GM12891 (cell line): ENCODE measurements at regions not wholly inside any gene's neighbourhood (a gene's known extent, or its start where the extent isn't known, plus 50 kb on each side); places are given as distances from the start of the nearest gene placed in this dataset.

Experiments
- DNase-seq: peaks from one replicate; pipeline ENCODE4 v3.0.0; 2011; ENCODE audit warnings: low spot score; ENCODE audit not compliant: insufficient read length
- FAIRE-seq: peaks from 2 replicates; lab custom pipeline; 2011; peaks lifted over from hg19 to GRCh38; lab: Jason Lieb, UNC
- PAX5 ChIP-seq: IDR thresholded peaks from 2 replicates; pipeline ENCODE4 v1.6.1; 2011; ENCODE audit warnings: low read length, moderate library complexity, mild to moderate bottlenecking; ENCODE audit not compliant: insufficient read depth, severe bottlenecking
- POLR2A ChIP-seq: IDR thresholded peaks from 2 replicates; pipeline ENCODE4 v1.6.1; 2011; ENCODE audit warnings: low read depth, low read length, control low read depth
- POLR2AphosphoS5 ChIP-seq: IDR thresholded peaks from 2 replicates; pipeline ENCODE4 v1.6.1; 2011; ENCODE audit warnings: low read depth, low read length, control low read depth
- POU2F2 ChIP-seq: IDR thresholded peaks from 2 replicates; pipeline ENCODE4 v1.6.1; 2011; ENCODE audit warnings: low read depth, mild to moderate bottlenecking, control low read depth, low read length, moderate library complexity
- SPI1 ChIP-seq: IDR thresholded peaks from 2 replicates; pipeline ENCODE4 v1.6.1; 2011; ENCODE audit warnings: low read depth, low read length, control low read depth
- TAF1 ChIP-seq: IDR thresholded peaks from 2 replicates; pipeline ENCODE4 v1.6.1; 2011; ENCODE audit warnings: low read depth, low read length, control low read depth

GRCh38 chr15:61661791-61662190 is 398.5 kb downstream of the VPS13C start:
- no peak for FAIRE-seq
- TF ChIP-seq POLR2A, result no peak
- TF ChIP-seq SPI1, result no peak
- no peak for TF ChIP-seq TAF1
- DNase-seq, result no peak

DNA sequence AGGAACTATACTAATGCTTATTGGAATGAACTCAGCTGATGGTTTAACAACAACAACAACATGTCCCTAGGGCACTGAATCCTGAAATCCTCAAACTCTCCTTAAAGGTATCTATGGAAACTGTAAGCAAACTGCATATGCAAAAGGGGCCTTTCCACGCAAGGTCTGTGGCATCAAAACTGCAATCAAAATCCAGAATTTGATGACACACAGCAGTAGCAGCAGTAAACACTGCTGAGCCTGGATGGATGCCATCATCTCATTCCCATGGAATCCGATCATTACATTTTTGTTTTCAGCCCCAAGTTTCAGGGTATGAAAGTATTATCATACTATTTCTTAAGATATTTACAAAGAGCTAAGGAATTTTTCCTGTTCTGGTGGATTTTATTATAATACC is 399.7 kb downstream of the VPS13C start:
- TF ChIP-seq PAX5, result no peak
- no peak for TF ChIP-seq POLR2AphosphoS5
- TF ChIP-seq POLR2A, result no peak
- no peak for TF ChIP-seq POU2F2
- no peak for TF ChIP-seq SPI1
- TF ChIP-seq TAF1, result no peak
- DNase-seq (no peak), FAIRE-seq (no peak)

DNA sequence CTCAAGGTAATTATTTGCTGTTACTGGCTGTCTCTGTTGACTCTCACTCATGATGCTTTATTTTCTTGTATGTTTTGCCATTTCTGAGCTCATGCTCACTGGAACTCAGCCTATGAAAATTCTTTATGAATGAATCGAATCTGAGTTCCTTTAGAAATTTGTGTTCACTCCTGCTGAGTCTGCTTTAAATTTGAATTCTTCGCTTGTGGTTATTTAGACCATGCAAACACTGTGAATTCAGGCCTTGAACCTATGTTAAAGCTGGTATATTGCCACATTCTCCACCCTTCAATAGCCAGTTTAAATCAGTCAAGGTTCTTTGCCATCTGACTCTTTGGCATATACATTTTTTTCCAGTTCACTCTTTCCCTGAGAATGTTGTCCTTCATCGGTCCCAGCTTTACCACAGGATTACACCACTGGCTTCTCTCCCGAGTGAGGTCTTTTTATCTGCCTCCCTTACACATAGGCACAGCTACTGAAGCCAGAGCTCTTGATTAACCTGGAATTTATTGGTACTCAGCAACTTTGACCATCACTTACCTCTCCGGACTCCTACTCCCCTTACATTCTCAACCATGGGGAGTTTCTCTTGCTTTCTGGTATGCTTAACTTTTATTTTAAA is 400.6 kb downstream of the VPS13C start:
- TF ChIP-seq TAF1 (no peak), SPI1 (no peak), POU2F2 (no peak), PAX5 (no peak), POLR2AphosphoS5 (no peak), POLR2A (no peak)
- DNase-seq (no peak), FAIRE-seq (no peak)

GRCh38 chr15:61657461-61657860 is 402.8 kb downstream of the VPS13C start:
- no peak for TF ChIP-seq PAX5
- no peak for TF ChIP-seq POLR2A
- TF ChIP-seq SPI1, result no peak
- TF ChIP-seq POU2F2, result no peak
- no peak for TF ChIP-seq TAF1
- DNase-seq, result no peak
- FAIRE-seq, result no peak

GRCh38 chr15:61656391-61656790 is 403.9 kb downstream of the VPS13C start:
- no peak for DNase-seq
- no peak for FAIRE-seq
- no peak for TF ChIP-seq PAX5
- no peak for TF ChIP-seq POU2F2
- TF ChIP-seq POLR2A, result no peak
- TF ChIP-seq SPI1, result no peak
- no peak for TF ChIP-seq TAF1

- DNase-seq, result no peak
- no peak for TF ChIP-seq TAF1
- no peak for TF ChIP-seq POLR2AphosphoS5
- no peak for TF ChIP-seq SPI1
- TF ChIP-seq PAX5, result no peak
- TF ChIP-seq POU2F2, result no peak
- TF ChIP-seq POLR2A, result no peak
- no peak for FAIRE-seq
Observed at GRCh38 chr15:61655881-61656280, 404.4 kb downstream of the VPS13C start.

DNA sequence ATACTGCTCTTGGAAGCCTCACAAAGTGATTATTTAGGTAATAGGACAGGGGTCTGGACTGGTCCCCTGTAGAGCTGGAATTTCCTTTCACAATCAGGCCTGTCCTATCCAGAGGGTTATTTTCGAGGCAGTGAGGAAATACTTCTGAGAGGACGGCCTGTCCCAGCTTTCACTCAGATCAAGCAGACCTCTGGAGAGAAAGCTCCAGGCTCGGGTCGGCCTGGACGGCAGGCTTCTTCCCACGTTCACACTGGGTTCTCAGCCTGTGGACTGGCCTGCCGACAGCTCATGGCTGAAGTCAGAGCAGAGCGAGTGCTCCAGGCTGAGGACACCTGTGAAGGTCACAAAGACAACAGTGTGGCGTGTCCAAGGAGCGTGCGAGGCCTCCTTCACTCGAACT is 405.3 kb downstream of the VPS13C start:
- DNase-seq (no peak), FAIRE-seq (no peak)
- TF ChIP-seq SPI1, result no peak
- no peak for TF ChIP-seq POLR2AphosphoS5
- no peak for TF ChIP-seq TAF1
- no peak for TF ChIP-seq POLR2A
- TF ChIP-seq PAX5, result no peak
- TF ChIP-seq POU2F2, result no peak

GRCh38 chr15:61654002-61654740 is 406.1 kb downstream of the VPS13C start:
- DNase-seq (no peak), FAIRE-seq (no peak)
- TF ChIP-seq PAX5, result no peak
- TF ChIP-seq POU2F2, result no peak
- TF ChIP-seq SPI1, result no peak
- no peak for TF ChIP-seq POLR2A
- no peak for TF ChIP-seq POLR2AphosphoS5
- no peak for TF ChIP-seq TAF1

DNA sequence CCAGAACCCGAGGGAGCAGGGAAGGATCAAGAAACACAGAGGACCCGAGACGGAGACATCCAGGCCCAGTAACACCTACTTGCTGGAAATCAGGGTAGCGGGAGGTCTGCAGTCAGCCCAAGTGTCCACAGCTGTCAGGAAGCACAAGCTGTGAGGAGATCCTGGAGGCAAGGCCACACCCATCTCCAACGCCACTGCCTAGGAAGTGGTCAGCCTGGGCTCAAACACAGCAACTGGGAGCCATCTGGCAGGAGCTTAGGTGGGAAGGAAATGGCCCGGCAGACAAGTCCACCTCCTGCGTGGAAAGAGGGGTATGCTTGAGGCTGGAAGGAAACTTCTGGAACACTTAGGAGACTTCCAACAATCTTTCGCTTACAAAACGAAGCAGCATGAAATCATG is 407.1 kb downstream of the VPS13C start:
- DNase-seq (no peak), FAIRE-seq (no peak)
- TF ChIP-seq POU2F2, result no peak
- no peak for TF ChIP-seq PAX5
- TF ChIP-seq SPI1, result no peak
- no peak for TF ChIP-seq POLR2A
- TF ChIP-seq TAF1, result no peak

DNA sequence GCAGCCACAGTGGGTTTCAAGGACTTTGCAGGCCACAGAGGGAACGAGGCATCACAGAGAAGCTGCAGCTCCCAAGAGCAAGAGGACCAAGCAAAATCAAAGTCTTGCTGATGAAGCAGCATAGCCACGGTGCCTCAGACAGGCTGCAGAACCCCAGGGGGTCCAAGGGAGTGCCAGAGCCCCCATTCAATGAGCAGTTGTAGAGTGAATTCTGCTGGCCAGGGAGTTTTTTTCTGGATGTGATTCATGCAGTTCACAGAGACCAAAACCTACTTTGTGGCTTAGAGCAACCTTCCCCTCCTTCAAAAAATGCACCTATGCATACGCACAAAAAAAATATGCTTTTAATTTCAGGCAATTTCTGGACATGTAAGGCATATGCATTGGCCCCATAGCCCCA is 409.0 kb downstream of the VPS13C start:
- FAIRE-seq (no peak), DNase-seq (no peak)
- TF ChIP-seq PAX5, result no peak
- TF ChIP-seq SPI1, result no peak
- TF ChIP-seq TAF1, result no peak
- TF ChIP-seq POLR2AphosphoS5, result no peak
- TF ChIP-seq POLR2A, result no peak
- TF ChIP-seq POU2F2, result no peak

- no peak for FAIRE-seq
- DNase-seq, result no peak
- TF ChIP-seq TAF1, result no peak
- no peak for TF ChIP-seq POLR2A
- no peak for TF ChIP-seq POU2F2
- no peak for TF ChIP-seq PAX5
- no peak for TF ChIP-seq POLR2AphosphoS5
- TF ChIP-seq SPI1, result no peak
Observed at GRCh38 chr15:61649046-61649445, 411.2 kb downstream of the VPS13C start.
